ENCODE measurements at regions not wholly inside any gene's neighbourhood (a gene's known extent, or its start where the extent isn't known, plus 50 kb on each side); places are given as distances from the start of the nearest gene placed in this dataset.

GRCh38 chr3:95082191-95082590, 1019.3 kb downstream of the NSUN3 start:
- no peak overlapping the region for H3K27ac ChIP-seq (ENCODE audit: low read depth, low read length)
- no peak overlapping the region for H3K9ac ChIP-seq (ENCODE audit: low read length in 5 of 5)
- H3K4me3 ChIP-seq (ENCODE audit: low read depth in 1 of 5, low read length in 5 of 5) = no peak overlapping the region
- no peaks in the 10 kb centered on the region for H3K36me3 ChIP-seq (ENCODE audit: control insufficient read depth in 5 of 5, insufficient read depth in 5 of 5, low read length in 5 of 5)
- H3K4me1 ChIP-seq (ENCODE audit: control insufficient read depth in 5 of 5, insufficient read depth in 5 of 5, low read length in 5 of 5) = no peaks in the 10 kb centered on the region
- H3K9me3 ChIP-seq (ENCODE audit: control insufficient read depth in 5 of 5, low read length in 5 of 5) = peaks cover 0 to 3% (median 0%) of the 10 kb centered on the region in 5 donors
- no peaks in the 10 kb centered on the region for H3K27me3 ChIP-seq (ENCODE audit: control insufficient read depth in 5 of 5, insufficient read depth in 4 of 5, low read length in 5 of 5)

GRCh38 chr3:95084738-95085137, 1021.9 kb downstream of the NSUN3 start:
- Histone ChIP-seq H3K9me3 (ENCODE audit: control insufficient read depth in 5 of 5, low read length in 5 of 5) (peaks cover 0 to 3% (median 0%) of the 10 kb centered on the region in 5 donors), H3K4me1 (ENCODE audit: control insufficient read depth in 5 of 5, insufficient read depth in 5 of 5, low read length in 5 of 5) (no peaks in the 10 kb centered on the region), H3K27ac (ENCODE audit: low read depth, low read length) (no peak overlapping the region)

DNA sequence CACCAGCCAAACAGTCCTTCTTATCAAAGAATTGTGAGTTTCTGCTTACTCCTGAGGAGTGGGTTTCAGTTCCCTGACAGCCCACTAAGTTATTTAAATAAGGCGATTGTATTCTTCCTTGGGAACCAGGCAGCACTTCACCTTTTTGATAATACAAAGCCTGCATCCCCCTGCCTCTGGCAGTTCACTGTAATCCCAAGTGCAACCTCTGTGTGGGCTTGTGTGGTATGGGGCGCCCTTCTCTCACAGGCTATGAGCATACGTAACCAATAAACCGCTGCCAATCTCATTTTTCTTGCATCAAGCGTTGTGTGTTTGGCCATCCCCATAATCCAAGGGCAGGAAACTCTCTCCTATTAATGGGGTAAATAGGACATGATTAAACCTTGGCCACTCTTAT, 1025.6 kb downstream of the NSUN3 start:
- no peaks in the 10 kb centered on the region for H3K36me3 ChIP-seq (ENCODE audit: control insufficient read depth in 5 of 5, insufficient read depth in 5 of 5, low read length in 5 of 5)
- no peaks in the 10 kb centered on the region for H3K27me3 ChIP-seq (ENCODE audit: control insufficient read depth in 5 of 5, insufficient read depth in 4 of 5, low read length in 5 of 5)
- H3K27ac ChIP-seq (ENCODE audit: low read depth, low read length) = no peak overlapping the region
- no peaks in the 10 kb centered on the region for H3K9me3 ChIP-seq (ENCODE audit: control insufficient read depth in 5 of 5, low read length in 5 of 5)
- H3K4me3 ChIP-seq (ENCODE audit: low read depth in 1 of 5, low read length in 5 of 5) = no peak overlapping the region
- H3K4me1 ChIP-seq (ENCODE audit: control insufficient read depth in 5 of 5, insufficient read depth in 5 of 5, low read length in 5 of 5) = no peaks in the 10 kb centered on the region
- H3K9ac ChIP-seq (ENCODE audit: low read length in 5 of 5) = no peak overlapping the region

More at GRCh38 chr3:95084738-95085137, 1021.9 kb downstream of the NSUN3 start:
- no peaks in the 10 kb centered on the region for H3K27me3 ChIP-seq (ENCODE audit: control insufficient read depth in 5 of 5, insufficient read depth in 4 of 5, low read length in 5 of 5)
- no peak overlapping the region for H3K4me3 ChIP-seq (ENCODE audit: low read depth in 1 of 5, low read length in 5 of 5)
- H3K9ac ChIP-seq (ENCODE audit: low read length in 5 of 5) = no peak overlapping the region
- H3K36me3 ChIP-seq (ENCODE audit: control insufficient read depth in 5 of 5, insufficient read depth in 5 of 5, low read length in 5 of 5) = no peaks in the 10 kb centered on the region

DNA sequence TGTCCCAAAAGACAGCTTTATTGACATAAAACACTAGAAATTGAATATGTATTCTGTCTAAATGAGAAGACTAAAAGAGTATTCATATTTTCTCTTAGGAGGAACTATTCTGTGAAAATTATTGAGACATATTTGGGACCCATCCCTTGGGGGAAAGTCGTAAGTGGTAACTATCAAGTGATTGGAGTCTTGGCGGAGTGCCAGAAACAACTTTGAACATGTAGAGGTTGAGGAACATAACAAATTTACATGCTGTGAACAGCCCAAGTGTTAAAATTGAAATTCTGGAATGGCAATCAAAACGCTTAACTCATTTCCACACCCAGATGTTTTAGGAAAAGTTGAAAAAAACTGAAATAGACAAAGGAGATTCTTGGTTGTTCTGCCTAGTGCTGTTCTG, 1034.6 kb downstream of the NSUN3 start:
- Histone ChIP-seq H3K9ac (ENCODE audit: low read length in 5 of 5) (no peak overlapping the region), H3K27ac (ENCODE audit: low read depth, low read length) (no peak overlapping the region), H3K36me3 (ENCODE audit: control insufficient read depth in 5 of 5, insufficient read depth in 5 of 5, low read length in 5 of 5) (no peaks in the 10 kb centered on the region), H3K9me3 (ENCODE audit: control insufficient read depth in 5 of 5, low read length in 5 of 5) (no peaks in the 10 kb centered on the region), H3K27me3 (ENCODE audit: control insufficient read depth in 5 of 5, insufficient read depth in 4 of 5, low read length in 5 of 5) (no peaks in the 10 kb centered on the region), H3K4me3 (ENCODE audit: low read depth in 1 of 5, low read length in 5 of 5) (no peak overlapping the region), H3K4me1 (ENCODE audit: control insufficient read depth in 5 of 5, insufficient read depth in 5 of 5, low read length in 5 of 5) (no peaks in the 10 kb centered on the region)

DNA sequence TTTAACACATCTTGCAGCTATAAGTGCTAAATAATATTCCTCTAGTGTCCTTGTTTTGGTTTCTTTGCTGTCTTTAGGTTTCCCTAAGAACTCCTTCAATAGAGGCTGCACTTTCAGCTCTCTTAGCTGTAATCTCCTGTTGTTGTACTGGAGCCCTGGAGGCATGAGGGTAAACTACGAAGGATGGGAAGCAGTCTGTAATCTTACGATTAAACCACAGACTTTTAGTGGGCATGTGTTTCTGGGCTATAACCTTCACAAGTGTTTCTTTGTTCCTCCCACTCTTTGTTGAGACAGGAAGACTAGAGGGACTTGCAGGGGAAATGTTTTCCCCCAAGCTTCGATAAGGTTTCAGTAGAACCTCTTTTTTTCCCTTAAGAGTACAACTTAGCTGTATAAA, 1058.1 kb downstream of the NSUN3 start:
- Histone ChIP-seq H3K4me3 (ENCODE audit: low read depth in 1 of 5, low read length in 5 of 5) (no peak overlapping the region), H3K36me3 (ENCODE audit: control insufficient read depth in 5 of 5, insufficient read depth in 5 of 5, low read length in 5 of 5) (no peaks in the 10 kb centered on the region), H3K9me3 (ENCODE audit: control insufficient read depth in 5 of 5, low read length in 5 of 5) (no peaks in the 10 kb centered on the region), H3K9ac (ENCODE audit: low read length in 5 of 5) (no peak overlapping the region), H3K4me1 (ENCODE audit: control insufficient read depth in 5 of 5, insufficient read depth in 5 of 5, low read length in 5 of 5) (no peaks in the 10 kb centered on the region), H3K27me3 (ENCODE audit: control insufficient read depth in 5 of 5, insufficient read depth in 4 of 5, low read length in 5 of 5) (no peaks in the 10 kb centered on the region), H3K27ac (ENCODE audit: low read depth, low read length) (no peak overlapping the region)

GRCh38 chr3:95123104-95123503, 1060.2 kb downstream of the NSUN3 start:
- H3K4me1 ChIP-seq (ENCODE audit: control insufficient read depth in 5 of 5, insufficient read depth in 5 of 5, low read length in 5 of 5) = no peaks in the 10 kb centered on the region
- no peaks in the 10 kb centered on the region for H3K9me3 ChIP-seq (ENCODE audit: control insufficient read depth in 5 of 5, low read length in 5 of 5)
- H3K27ac ChIP-seq (ENCODE audit: low read depth, low read length) = no peak overlapping the region
- no peaks in the 10 kb centered on the region for H3K27me3 ChIP-seq (ENCODE audit: control insufficient read depth in 5 of 5, insufficient read depth in 4 of 5, low read length in 5 of 5)
- no peak overlapping the region for H3K9ac ChIP-seq (ENCODE audit: low read length in 5 of 5)
- H3K36me3 ChIP-seq (ENCODE audit: control insufficient read depth in 5 of 5, insufficient read depth in 5 of 5, low read length in 5 of 5) = no peaks in the 10 kb centered on the region
- H3K4me3 ChIP-seq (ENCODE audit: low read depth in 1 of 5, low read length in 5 of 5) = no peak overlapping the region

GRCh38 chr3:95134693-95135413, 1072.0 kb downstream of the NSUN3 start:
- Histone ChIP-seq H3K4me3 (ENCODE audit: low read depth in 1 of 5, low read length in 5 of 5) (no peak overlapping the region), H3K4me1 (ENCODE audit: control insufficient read depth in 5 of 5, insufficient read depth in 5 of 5, low read length in 5 of 5) (no peaks in the 10 kb centered on the region)

GRCh38 chr3:95148107-95148506, 1085.2 kb downstream of the NSUN3 start:
- Histone ChIP-seq H3K27ac (ENCODE audit: low read depth, low read length) (no peak overlapping the region), H3K27me3 (ENCODE audit: control insufficient read depth in 5 of 5, insufficient read depth in 4 of 5, low read length in 5 of 5) (no peaks in the 10 kb centered on the region), H3K4me3 (ENCODE audit: low read depth in 1 of 5, low read length in 5 of 5) (no peak overlapping the region), H3K9me3 (ENCODE audit: control insufficient read depth in 5 of 5, low read length in 5 of 5) (no peaks in the 10 kb centered on the region), H3K9ac (ENCODE audit: low read length in 5 of 5) (no peak overlapping the region), H3K36me3 (ENCODE audit: control insufficient read depth in 5 of 5, insufficient read depth in 5 of 5, low read length in 5 of 5) (no peaks in the 10 kb centered on the region), H3K4me1 (ENCODE audit: control insufficient read depth in 5 of 5, insufficient read depth in 5 of 5, low read length in 5 of 5) (no peaks in the 10 kb centered on the region)

More at GRCh38 chr3:95134693-95135413, 1072.0 kb downstream of the NSUN3 start:
- Histone ChIP-seq H3K9ac (ENCODE audit: low read length in 5 of 5) (no peak overlapping the region), H3K9me3 (ENCODE audit: control insufficient read depth in 5 of 5, low read length in 5 of 5) (no peaks in the 10 kb centered on the region), H3K27me3 (ENCODE audit: control insufficient read depth in 5 of 5, insufficient read depth in 4 of 5, low read length in 5 of 5) (no peaks in the 10 kb centered on the region), H3K36me3 (ENCODE audit: control insufficient read depth in 5 of 5, insufficient read depth in 5 of 5, low read length in 5 of 5) (no peaks in the 10 kb centered on the region), H3K27ac (ENCODE audit: low read depth, low read length) (no peak overlapping the region)

DNA sequence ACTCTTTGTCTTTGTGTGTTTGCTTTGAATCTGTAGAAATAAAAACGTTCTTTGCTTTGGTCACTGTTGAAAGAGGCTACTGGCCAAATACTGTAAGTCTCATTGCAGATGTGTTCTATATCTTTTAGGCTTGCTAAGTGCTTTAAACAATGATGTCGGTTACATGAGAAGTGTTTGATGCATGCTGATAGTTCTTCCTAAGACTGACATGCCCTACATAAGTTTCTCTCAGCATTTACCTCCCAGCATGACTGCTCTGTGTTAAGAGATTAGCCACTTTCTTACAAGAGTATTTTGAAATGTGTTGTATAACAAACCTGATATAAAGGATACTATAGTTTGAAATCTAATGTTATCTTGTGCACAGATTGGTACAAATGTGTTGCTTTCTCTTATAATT, 1088.7 kb downstream of the NSUN3 start:
- Histone ChIP-seq H3K27ac (ENCODE audit: low read depth, low read length) (no peak overlapping the region), H3K9me3 (ENCODE audit: control insufficient read depth in 5 of 5, low read length in 5 of 5) (peaks cover 0 to 6% (median 4%) of the 10 kb centered on the region in 5 donors), H3K4me1 (ENCODE audit: control insufficient read depth in 5 of 5, insufficient read depth in 5 of 5, low read length in 5 of 5) (no peaks in the 10 kb centered on the region), H3K9ac (ENCODE audit: low read length in 5 of 5) (no peak overlapping the region), H3K4me3 (ENCODE audit: low read depth in 1 of 5, low read length in 5 of 5) (no peak overlapping the region), H3K27me3 (ENCODE audit: control insufficient read depth in 5 of 5, insufficient read depth in 4 of 5, low read length in 5 of 5) (no peaks in the 10 kb centered on the region), H3K36me3 (ENCODE audit: control insufficient read depth in 5 of 5, insufficient read depth in 5 of 5, low read length in 5 of 5) (no peaks in the 10 kb centered on the region)

DNA sequence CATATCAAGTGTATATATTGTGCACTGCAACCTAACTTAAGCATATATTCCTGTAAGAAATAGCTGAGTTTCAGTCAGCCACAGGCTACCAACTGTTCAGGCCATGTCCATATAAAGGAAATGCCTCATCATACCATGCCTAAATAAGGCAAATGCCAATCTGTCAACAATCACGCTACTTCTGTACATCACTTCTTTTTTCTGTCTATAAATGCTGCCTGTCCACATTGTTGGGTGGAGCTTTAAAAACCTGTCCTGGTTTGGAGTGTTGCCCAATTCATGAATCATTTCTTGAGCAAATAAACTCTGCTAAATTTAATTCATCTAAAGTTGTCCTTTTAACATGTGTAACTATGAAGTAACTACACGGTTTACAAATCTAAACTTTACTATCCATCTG, 1091.9 kb downstream of the NSUN3 start:
- H3K4me1 ChIP-seq (ENCODE audit: control insufficient read depth in 5 of 5, insufficient read depth in 5 of 5, low read length in 5 of 5) = no peaks in the 10 kb centered on the region
- no peak overlapping the region for H3K4me3 ChIP-seq (ENCODE audit: low read depth in 1 of 5, low read length in 5 of 5)
- no peak overlapping the region for H3K27ac ChIP-seq (ENCODE audit: low read depth, low read length)
- H3K27me3 ChIP-seq (ENCODE audit: control insufficient read depth in 5 of 5, insufficient read depth in 4 of 5, low read length in 5 of 5) = no peaks in the 10 kb centered on the region
- no peak overlapping the region for H3K9ac ChIP-seq (ENCODE audit: low read length in 5 of 5)
- no peaks in the 10 kb centered on the region for H3K36me3 ChIP-seq (ENCODE audit: control insufficient read depth in 5 of 5, insufficient read depth in 5 of 5, low read length in 5 of 5)
- H3K9me3 ChIP-seq (ENCODE audit: control insufficient read depth in 5 of 5, low read length in 5 of 5) = peaks cover 0 to 10% (median 4%) of the 10 kb centered on the region in 5 donors

Measured in subcutaneous abdominal adipose tissue (tissue), 5 donors.